GM23248 (cell line): ENCODE measurements at regions not wholly inside any gene's neighbourhood (a gene's known extent, or its start where the extent isn't known, plus 50 kb on each side); places are given as distances from the start of the nearest gene placed in this dataset.

ENCODE experiments used
- EZH2 ChIP-seq: fragments of 200-600 bp; sonication (generic); IDR thresholded peaks from 2 replicates; pipeline ENCODE4 v1.6.1; 2018; ENCODE audit warnings: antibody characterized with exemption, mild to moderate bottlenecking; ENCODE audit not compliant: insufficient read depth, poor library complexity, severe bottlenecking
- EZH2phosphoT487 ChIP-seq: fragments of 200-600 bp; sonication (generic); IDR thresholded peaks from 2 replicates; pipeline ENCODE4 v1.6.1; 2018; ENCODE audit warnings: antibody characterized with exemption, moderate library complexity, mild to moderate bottlenecking, low read depth; ENCODE audit not compliant: insufficient read depth

GRCh38 chr3:63029326-63029725 lies 154.1 kb upstream of the CADPS start:
- TF ChIP-seq EZH2 (no peak), EZH2phosphoT487 (no peak)
